ENCODE measurements at regions not wholly inside any gene's neighbourhood (a gene's known extent, or its start where the extent isn't known, plus 50 kb on each side); places are given as distances from the start of the nearest gene placed in this dataset.

DNA sequence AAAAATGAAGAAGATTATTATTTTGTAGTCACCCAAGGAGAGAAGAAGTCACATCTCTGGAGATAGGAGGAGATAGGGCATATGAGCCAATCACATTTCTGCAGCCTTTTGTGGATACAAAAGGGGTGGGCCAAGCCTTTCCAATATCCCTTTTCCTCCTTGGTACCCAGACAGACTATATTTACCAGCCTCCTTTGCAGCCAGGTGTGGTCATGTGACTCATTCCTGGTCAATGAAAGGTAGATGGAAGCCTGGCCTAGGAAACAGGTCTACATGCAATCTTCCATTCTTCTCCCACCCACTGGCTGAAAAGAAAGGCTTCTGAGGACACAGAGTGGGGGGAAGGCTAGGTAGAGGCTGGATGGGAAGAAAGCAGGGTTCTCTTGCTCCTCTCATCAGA lies 58.1 kb upstream of the ERG start:
- in situ Hi-C loops (cut with MboI; ENCODE audit: low sequenced_read_pairs): no loop called here

DNA sequence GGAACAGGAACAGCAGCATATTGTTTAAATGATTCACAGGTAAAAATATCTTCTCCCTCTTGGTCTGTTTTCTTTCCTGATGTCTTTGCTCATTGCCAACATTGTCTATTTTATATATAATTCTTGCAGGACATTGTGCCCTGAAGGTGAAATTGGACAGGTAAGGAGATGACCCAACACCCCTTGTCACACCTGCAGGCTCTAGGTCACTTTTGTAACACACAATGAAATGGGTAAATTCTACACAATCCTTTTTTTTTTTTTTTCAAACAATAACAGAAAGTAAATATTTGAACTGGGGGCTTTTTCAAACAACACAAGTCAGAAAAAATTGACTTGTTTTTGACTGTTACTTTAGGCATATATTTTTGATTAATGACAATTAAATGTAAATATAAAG lies 62.9 kb upstream of the ERG start:
- in situ Hi-C loops (cut with MboI; ENCODE audit: low sequenced_read_pairs): no loop called here

- in situ Hi-C loops (cut with MboI; ENCODE audit: low sequenced_read_pairs): no loop called here
Measured at GRCh38 chr21:38561613-38562581, 63.6 kb upstream of the ERG start.

GRCh38 chr21:38567335-38567969 lies 69.2 kb upstream of the ERG start:
- in situ Hi-C loops (cut with MboI; ENCODE audit: low sequenced_read_pairs): no loop called here

DNA sequence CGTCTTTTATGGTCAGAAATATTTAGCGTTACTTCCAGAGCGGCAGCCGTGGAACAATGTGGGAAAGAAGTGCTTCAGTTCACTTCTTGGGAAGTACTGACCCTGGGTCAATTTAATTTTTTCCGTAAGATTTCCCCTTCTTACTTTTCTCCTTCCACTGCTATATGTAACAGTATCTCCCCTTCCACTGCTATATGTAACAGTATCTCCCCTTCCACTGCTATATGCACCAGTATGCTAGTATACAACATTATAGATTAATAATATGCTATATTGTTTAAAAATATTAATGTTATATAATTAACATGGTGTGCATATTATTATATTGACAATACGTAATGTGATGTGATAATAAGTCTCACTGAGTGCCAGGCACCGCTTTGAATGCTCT lies 69.7 kb upstream of the ERG start:
- in situ Hi-C loops (cut with MboI; ENCODE audit: low sequenced_read_pairs): no loop called here

DNA sequence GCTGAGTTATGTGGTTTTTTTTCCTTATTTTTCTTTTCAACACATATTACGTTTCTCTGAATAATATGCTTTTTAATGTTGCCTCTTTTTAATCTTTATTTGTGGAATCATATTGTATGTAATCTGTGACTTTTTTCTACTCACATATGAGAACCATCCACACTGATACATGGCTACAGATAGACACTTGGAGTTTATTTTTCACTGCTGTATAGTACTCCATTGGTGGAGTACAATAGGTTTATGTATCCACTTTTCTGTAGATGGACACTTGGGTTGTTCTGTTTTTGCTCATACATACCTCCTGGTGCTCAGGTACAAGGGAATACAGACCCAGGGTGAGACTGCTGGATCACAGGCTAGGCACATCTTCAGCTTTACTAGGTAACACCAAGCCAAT lies 71.5 kb upstream of the ERG start:
- in situ Hi-C loops (cut with MboI; ENCODE audit: low sequenced_read_pairs): no loop called here

DNA sequence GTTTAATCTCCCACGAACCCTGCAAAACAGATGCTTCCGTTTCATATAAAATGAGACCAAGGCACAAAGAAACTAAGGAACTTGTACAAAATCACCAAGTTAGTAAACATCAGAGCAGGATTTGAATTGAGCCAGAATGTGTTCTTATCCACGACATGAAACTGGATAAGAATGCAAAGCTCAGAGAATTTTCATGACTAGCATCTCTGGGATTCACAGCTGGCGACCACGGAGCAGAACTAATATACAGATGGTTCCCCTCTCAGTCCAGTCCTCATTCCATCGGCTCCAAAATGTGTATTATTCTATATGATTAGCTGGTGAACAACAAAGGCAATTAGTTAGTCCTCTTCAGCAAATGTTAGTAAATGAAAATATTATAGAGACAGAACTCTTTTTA lies 72.3 kb upstream of the ERG start:
- in situ Hi-C loops (cut with MboI; ENCODE audit: low sequenced_read_pairs): no loop called here

- in situ Hi-C loops (cut with MboI; ENCODE audit: low sequenced_read_pairs): no loop called here
Measured at GRCh38 chr21:38574895-38575575, 76.8 kb upstream of the ERG start.

GRCh38 chr21:38577887-38578286 lies 79.6 kb upstream of the ERG start:
- in situ Hi-C loops (cut with MboI; ENCODE audit: low sequenced_read_pairs): no loop called here

DNA sequence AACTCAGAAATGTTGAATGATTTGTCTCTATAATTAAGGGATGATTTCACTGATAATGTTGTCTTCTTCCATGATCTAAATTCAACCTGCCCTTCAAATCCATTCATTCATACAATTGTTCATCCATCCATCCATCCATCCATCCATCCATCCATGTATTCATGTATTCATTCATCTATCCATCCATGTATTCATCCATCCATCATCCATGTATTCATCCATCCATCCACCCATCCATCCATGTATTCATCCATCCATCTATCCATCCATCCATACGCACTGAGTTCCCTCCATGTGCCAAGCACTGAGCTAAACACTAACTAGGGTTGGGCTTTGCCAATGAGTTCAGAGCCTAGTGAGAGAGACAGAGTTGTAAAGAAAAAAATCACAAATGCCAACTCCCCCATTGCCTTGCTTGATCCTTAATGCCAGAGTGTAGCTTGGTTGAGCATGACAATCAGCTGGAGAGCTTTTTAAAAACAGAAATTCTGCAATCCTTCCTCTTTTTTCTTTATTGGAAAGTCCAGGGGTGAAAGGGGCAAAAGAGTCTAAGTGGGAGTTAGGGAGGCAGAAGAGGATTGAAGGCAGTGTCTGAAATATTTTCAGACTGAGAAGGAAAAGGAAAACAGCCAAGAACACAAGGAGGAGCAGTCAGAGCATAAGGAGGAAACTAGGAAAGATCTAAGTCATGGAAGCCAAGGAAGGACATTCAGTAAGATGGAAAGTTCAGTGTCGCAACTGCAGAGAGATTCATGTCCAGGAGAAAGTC lies 92.4 kb upstream of the ERG start:
- in situ Hi-C loops (cut with MboI; ENCODE audit: low sequenced_read_pairs): no loop called here

- in situ Hi-C loops (cut with MboI; ENCODE audit: low sequenced_read_pairs): no loop called here
Measured at GRCh38 chr21:38591218-38591537, 92.9 kb upstream of the ERG start.

GRCh38 chr21:38596264-38597042 lies 98.2 kb upstream of the ERG start:
- in situ Hi-C loops (cut with MboI; ENCODE audit: low sequenced_read_pairs): no loop called here

DNA sequence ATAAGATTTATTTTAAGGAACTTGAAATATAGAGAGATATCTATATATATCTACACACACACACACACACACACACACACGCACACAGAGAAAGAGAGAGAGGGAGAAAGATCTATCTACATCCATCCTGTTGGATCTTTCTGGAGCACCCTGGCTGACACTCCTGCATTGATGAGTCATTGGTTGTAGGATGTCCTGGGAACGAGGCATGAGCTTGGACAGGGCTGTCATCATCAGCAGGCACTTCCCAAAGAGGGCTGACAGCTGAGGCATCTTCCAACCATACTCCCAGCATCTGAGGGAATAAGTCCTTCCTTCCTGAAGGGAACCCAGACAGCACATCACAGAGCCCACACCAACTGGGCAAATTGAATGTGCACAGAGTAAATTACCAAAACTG lies 99.1 kb upstream of the ERG start:
- in situ Hi-C loops (cut with MboI; ENCODE audit: low sequenced_read_pairs): no loop called here

DNA sequence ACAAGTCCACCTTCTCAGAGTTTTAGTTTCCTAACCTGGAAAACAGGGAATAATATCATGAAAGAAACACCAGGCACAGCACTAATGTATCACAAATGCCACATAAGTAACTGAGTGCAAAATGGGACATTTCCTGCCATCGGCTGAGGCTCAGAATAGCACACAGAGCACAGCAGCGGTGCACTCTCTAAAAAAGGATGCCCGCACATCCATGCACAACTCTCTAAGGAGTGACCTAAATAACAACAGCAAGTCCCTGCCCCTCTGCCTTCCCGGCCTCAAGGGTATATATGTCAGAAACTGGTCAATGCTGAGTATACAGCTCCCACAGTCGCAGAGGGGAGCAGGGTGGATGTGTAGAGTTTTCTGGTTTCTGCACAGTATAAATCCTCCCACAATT lies 100.1 kb upstream of the ERG start:
- in situ Hi-C loops (cut with MboI; ENCODE audit: low sequenced_read_pairs): no loop called here

DNA sequence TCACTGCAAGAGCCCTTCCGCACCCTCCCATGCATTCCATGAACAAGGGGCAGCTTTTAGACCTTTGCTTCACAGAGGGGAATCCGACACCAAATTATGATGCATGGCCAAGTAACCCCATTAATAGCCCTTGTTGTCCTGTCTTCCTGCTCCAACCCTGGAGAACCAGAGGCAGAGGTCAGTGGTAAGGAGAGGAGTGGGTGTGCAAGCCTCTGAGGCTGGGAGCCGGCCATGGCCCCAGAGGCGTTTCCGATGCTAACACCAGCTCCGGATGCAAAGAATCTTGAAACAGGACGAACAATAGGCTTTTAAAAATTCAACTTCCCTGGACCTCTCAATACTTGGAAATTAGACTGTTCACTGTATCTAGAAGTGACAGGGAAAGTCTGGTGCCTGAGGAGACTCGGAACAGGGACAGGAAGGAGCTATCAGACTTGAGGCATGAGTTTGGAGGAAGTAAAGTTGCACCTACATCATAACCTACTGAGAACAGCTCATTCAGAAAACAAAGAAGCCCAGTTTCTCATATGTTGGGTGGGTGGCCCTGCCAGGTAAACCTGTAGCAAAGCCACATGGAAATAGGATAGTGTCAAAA lies 101.2 kb upstream of the ERG start:
- in situ Hi-C loops (cut with MboI; ENCODE audit: low sequenced_read_pairs): no loop called here

GRCh38 chr21:38600106-38600505 lies 101.8 kb upstream of the ERG start:
- in situ Hi-C loops (cut with MboI; ENCODE audit: low sequenced_read_pairs): no loop called here

- in situ Hi-C loops (cut with MboI; ENCODE audit: low sequenced_read_pairs): no loop called here
Measured at GRCh38 chr21:38605236-38605635, 107.0 kb upstream of the ERG start.

- in situ Hi-C loops (cut with MboI; ENCODE audit: low sequenced_read_pairs): no loop called here
Measured at GRCh38 chr21:38609580-38609979, 111.3 kb upstream of the ERG start.

- in situ Hi-C loops (cut with MboI; ENCODE audit: low sequenced_read_pairs): no loop called here
Measured at GRCh38 chr21:38610623-38611251, 112.5 kb upstream of the ERG start.

DNA sequence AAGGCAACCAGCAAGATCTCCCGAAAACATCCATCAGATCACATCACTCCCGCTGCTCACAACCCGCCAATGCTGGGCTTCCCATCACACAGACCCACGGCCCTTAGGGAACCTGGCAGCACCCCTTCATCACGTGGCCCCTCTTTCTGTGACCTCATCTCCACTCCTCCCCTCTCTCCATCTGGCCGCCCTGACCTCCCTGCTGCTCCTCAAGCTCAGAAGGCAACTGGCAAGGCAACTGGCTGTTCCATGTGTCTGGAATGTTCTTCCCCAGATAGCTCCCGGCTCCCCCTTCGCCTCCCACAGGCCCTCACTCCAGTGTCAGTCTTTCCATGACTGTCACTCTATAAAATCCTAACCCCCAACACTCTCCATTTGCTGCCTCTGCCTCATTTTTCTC lies 113.0 kb upstream of the ERG start:
- in situ Hi-C loops (cut with MboI; ENCODE audit: low sequenced_read_pairs): no loop called here

Data from HL-60/S4 treated with phorbol 12-myristate 13-acetate at 8.2 ng/mL for 4 days and 3 days (cell line).